GM18499 (cell line): ENCODE measurements at regions not wholly inside any gene's neighbourhood (a gene's known extent, or its start where the extent isn't known, plus 50 kb on each side); places are given as distances from the start of the nearest gene placed in this dataset.
A peak's percentile ranks its signal among the peaks of the same experiment; 100 is the strongest.
"Not testable (repeated sequence)": the region's sequence is repeated elsewhere in the genome, so short reads cannot be mapped to it uniquely, and the experiment has no call there.

Source experiments
- ATAC-seq: cut with Tn5 transposase; IDR thresholded peaks from one replicate; pipeline ENCODE4 v1.9.1; 2021; ENCODE audit warnings: moderate number of reproducible peaks; ENCODE audit not compliant: insufficient read depth, unreplicated experiment

DNA sequence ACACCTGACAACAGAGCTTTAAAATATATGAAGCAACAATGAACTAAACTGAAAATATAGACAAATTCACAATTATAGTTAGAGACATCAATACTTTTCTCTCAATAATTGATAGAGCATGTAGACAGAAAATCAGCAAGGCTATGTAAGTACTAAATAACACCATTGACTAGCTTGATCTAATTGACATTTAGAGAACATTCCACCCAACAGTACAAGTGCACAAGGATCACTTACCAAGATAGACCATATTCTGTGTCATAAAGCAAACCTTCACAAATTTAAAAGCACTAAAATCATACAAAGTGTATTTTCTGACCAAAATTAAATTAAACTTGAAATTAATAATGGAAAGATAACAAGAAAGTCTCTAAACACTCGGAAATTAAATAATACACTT is 562.5 kb downstream of the INSC start:
- no peak for ATAC-seq

GRCh38 chr11:15683528-15683927 is 568.8 kb downstream of the INSC start:
- no peak for ATAC-seq

- no peak for ATAC-seq
Observed at GRCh38 chr11:15685306-15685705, 570.6 kb downstream of the INSC start.

DNA sequence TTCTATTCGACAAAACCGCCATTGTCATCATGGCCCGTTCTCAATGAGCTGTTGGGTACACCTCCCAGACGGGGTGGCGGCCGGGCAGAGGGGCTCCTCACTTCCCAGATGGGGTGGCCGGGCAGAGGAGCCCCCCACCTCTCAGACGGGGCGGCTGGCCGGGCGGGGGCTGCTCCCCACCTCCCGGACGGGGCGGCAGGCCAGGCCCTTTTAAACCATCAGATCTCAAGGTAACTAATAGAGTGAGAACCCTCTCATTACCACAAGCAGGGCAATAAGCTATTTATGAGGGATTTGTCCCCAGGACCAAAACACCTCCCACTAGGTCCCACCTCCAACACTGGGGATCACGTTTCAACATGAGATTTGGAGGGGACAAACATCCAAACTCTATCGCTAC is 571.5 kb downstream of the INSC start:
- ATAC-seq, result not testable (repeated sequence)

- no peak for ATAC-seq
Observed at GRCh38 chr11:15687342-15687741, 572.6 kb downstream of the INSC start.

- ATAC-seq, result no peak
Observed at GRCh38 chr11:15688351-15688792, 573.6 kb downstream of the INSC start.

DNA sequence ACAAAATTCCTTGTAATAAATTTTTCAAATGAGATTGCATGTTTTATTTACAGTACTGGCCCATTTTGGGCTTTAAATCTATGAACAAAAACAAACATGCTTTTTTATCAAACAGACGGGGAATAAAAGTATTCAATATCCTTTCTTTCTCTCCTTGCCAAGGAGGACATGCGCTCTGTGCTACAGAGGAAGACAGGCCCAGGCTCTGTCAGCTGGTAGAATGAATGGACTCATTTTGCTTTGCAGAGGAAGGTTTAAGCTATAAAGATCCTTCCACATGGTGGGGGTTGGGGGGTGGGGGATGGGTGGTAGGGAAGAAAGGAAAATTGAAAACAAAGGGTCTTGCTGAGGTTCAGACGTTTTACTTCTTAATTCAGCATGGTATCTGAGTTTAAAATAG is 575.6 kb downstream of the INSC start:
- ATAC-seq, result no peak

- ATAC-seq, result peak; percentile 68
Observed at GRCh38 chr11:15692739-15693138, 578.0 kb downstream of the INSC start.

DNA sequence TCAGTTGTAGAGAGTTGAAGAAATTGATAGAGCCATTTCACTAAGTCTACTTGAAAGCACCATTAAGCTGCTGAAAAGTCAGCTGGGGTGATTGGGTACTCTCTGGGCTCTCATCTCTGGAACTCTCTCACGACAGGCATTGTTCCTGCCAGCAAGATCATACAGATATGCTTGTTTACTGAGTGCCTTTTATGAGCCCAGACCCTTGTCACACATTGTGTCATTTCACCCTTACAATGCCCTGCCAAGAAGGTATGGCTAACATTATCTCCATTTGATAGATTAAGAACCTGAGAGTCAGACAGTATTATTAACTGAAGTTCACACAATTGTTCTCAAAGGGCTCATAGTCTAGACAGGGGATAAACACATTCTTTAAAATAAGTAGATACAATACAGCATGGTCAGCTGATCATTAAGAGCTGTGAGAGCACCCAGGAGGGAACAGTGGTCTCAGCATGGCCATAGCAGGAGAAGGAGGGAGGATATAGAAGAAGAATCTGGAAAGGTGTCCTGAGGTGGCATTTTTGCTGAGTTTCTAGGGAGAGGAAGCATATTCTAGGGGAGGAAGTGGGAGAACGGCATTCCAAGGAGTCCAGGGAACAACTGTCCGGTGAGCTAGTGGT is 580.5 kb downstream of the INSC start:
- ATAC-seq, result no peak

- no peak for ATAC-seq
Observed at GRCh38 chr11:15696069-15696468, 581.3 kb downstream of the INSC start.

- ATAC-seq, result no peak
Observed at GRCh38 chr11:15697437-15698236, 582.9 kb downstream of the INSC start.

GRCh38 chr11:15698855-15699254 is 584.1 kb downstream of the INSC start:
- no peak for ATAC-seq

DNA sequence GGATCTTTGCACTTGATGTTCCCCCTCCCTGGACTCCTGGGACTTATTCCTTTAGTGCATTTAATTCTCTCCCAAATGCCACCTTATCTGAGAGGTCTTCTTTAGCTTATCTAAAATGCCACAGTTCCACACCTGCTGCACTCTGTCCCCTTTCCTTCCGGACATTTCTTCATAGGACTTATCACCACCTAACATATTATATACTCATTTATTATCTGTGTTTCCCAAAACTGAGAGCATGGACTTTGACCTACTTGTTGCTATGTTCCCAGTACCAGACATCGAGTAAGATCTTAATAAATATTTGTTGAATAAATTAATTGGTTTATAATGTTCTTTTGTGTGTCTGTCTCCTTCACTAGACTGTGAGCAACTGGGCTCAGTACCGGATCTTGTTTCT is 585.3 kb downstream of the INSC start:
- ATAC-seq, result no peak

DNA sequence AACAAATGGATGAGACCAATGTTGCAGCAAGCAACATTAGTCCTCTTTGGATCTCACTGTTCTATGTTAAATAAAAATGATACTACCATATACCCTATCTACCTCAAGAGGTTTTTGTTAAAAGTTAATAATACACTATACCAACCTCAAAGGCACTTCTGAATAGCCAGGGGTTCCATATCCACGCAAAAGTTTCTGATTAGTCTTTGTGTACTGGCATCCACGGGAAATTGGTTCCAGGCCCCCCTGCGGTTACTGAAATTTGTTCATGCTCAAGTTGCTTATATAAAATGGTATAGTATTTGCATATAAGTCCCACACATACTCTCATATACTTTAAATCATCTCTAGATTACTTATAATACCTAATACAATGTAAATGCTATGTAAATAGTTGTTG is 585.7 kb downstream of the INSC start:
- ATAC-seq, result no peak

- no peak for ATAC-seq
Observed at GRCh38 chr11:15704064-15704463, 589.3 kb downstream of the INSC start.

DNA sequence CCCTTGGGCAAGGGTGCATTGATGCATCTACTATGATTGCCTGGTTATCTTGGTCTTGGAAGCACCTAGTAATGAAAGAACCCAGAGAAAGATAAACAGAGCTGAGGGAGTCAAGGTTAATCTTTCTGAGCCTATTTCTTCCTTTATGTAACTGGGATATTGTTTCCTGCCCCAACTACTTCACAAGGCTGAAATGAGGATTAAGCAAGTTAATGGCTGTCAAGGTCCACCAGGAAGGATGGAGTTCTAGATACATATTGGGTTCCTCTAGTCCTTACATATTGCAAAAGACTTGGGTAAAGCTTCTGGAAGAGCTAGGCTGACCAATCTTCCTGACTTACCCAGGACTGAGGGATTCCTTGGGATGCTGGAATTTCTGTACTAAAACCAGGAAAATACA is 589.8 kb downstream of the INSC start:
- no peak for ATAC-seq

GRCh38 chr11:15705891-15706290 is 591.2 kb downstream of the INSC start:
- ATAC-seq, result no peak

- ATAC-seq, result no peak
Observed at GRCh38 chr11:15707194-15707593, 592.5 kb downstream of the INSC start.

GRCh38 chr11:15707971-15708370 is 593.2 kb downstream of the INSC start:
- ATAC-seq, result no peak

DNA sequence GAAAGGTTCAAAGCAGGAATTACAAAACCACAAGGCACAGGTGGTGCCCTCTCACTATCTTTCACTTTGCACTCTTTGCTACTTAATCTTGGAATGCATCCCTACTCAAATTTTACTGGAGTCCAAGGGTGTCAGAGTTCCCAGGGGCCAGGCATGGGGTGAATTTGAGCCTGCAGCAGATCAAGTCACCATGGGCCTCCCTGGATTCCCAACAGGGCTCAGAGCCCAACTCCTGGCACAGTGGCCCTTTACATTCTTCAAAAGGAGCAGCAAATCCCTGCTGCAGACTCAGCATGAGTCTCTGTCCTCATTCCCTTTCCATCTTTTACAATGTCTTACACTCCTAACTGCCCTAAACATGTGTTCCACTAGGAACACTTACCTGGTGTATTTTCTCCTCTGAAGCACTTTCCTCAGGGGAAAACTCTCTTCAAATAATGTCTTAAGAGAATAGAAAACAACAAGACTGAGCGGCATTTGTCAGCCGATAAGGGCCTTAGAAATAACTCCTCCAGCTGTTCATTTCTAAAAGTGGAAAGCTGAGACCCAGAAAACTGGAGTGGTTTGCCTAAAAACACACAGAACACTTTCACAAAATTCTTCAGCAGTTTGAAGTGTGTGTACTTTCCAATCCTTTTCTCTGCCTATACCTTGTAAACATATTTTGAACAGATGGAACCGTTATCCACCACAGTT is 596.0 kb downstream of the INSC start:
- no peak for ATAC-seq

DNA sequence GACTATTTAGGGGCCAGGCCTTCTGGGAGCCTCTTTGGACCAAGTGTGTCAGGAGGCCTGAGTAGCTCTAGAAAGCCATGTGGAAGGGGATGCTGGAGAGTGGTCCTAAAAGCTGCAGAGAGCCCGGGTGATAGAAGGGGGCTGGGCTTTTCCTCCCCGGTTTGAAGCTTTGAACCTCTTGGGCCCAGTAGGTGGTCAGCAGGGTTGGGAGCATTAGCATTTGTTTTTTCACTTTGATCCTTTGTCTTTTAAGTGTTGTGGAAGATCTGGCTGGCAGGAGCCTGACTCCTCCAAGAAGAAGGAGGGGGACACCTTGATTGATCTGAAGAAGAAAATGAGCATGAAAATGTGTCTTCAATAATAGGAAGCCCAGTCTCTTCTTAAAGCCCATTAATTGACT is 596.6 kb downstream of the INSC start:
- ATAC-seq, result no peak
